Epidermal melanocyte (primary cell): ENCODE measurements at regions not wholly inside any gene's neighbourhood (a gene's known extent, or its start where the extent isn't known, plus 50 kb on each side); places are given as distances from the start of the nearest gene placed in this dataset.
"Not testable (repeated sequence)": the region's sequence is repeated elsewhere in the genome, so short reads cannot be mapped to it uniquely, and the experiment has no call there.

Experiments used
- DNase-seq: peaks from one replicate; pipeline ENCODE4 v3.0.0; 2011; ENCODE audit warnings: low spot score; ENCODE audit not compliant: insufficient read length

DNA sequence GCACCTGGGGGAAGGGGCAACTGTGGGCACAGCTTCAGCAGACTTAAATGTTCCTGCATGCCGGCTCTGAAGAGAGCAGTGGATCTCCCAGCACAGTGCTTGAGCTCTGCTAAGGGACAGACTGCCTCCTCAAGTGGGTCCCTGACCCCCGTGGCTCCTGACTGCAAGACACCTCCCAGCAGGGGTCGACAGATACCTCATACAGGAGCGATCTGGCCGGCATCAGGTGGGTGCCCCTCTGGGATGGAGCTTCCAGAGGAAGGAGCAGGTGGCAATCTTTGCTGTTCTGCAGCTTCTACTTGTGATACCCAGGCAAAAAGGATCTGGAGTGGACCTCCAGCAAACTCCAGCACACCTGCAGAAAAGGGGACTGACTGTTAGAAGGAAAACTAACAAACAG, 871.5 kb downstream of the DIAPH3 start:
- not testable (repeated sequence) for DNase-seq

DNA sequence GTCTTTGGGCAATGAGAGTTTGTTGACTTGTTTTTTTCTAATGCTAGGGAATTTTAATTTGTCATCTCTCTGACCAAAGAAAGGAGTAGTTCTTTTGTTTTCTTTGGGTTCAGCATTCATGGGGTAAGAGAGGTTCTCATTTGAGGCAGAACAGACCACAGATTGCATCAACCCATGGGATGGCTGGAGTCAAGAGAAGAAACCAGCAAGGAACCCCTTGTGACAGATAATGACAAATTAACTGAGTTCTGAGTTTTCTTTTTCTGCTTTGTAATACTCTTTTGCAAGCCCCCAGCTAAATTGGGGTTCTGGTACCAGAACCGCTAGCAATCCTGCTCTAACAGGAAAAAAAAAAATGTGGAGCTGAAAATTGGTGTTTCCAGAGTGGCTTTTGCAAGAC, 864.1 kb downstream of the DIAPH3 start:
- DNase-seq: no peak

DNA sequence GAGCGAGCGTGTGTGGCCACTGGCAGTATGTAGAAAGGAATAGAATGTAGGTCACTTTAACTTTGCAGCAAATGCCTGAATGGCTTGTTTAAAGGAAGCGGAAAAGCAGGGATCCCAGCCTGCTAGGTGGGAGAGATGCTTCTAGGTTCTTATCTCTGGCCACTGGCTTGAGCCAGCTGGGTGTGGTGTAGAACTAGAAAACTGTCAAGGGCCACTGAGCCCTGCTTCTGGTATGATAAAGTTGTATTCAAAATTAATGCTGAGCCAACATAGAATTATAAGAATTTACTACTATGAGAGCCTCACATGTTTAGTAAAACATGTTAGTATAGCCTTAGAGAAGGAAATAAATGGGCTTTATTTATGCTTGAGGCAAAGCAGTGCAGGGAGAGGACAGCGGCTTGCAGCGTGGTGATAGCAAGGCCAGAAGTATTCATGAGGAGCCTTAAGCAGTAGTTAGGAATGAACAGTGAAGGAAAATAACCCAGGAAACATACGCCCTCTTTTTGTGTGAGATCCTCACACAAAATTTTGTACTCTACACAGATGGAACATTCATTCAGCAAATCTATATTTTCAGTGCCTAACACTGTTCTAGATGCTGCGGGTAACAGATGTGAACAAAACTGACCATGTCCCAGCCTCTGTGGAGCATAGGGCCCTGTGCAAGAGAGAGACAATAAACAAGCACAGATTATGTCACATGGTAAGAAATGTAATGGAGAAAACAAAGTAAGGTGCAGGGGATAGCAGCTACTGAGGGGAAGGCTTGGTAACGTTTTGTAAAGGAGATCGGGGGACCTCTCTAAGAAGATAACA, 863.2 kb downstream of the DIAPH3 start:
- no peak for DNase-seq

DNA sequence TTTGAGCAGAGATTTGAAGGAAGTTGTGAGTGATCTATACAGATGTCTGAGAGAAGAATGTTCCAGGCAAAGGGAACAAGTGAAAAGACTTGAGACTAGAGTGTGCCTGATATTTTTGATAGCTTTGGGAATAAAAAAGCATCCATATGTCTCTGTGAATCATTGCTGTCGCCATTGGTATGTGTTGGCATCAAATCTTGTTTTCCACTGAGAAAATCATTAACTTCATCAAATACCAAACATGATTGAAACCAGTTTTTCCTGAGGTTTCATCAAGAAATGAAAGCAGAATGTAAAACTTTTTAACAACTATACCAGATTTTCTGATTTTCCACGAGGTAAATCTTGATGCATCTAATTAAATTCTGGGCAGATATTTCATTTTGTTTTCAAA, 862.6 kb downstream of the DIAPH3 start:
- no peak for DNase-seq

DNA sequence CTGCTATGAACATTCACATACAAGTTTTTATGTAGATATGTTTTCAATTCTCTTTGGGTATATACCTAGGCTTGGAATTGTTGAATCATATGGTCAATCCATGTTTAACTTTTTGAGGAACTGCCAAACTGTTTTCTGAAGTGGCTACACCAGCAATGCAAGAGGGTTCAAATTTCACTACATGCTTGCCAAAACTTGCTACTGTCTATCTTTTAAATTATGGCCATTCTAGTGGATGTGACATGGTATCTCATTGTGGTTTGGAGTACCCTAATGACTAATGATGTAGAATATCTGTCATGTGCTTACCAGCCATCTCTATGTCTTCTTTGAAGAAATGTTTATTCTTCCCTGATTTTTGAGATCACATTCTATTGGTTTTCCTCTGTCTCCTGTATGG, 860.3 kb downstream of the DIAPH3 start:
- DNase-seq: no peak

DNA sequence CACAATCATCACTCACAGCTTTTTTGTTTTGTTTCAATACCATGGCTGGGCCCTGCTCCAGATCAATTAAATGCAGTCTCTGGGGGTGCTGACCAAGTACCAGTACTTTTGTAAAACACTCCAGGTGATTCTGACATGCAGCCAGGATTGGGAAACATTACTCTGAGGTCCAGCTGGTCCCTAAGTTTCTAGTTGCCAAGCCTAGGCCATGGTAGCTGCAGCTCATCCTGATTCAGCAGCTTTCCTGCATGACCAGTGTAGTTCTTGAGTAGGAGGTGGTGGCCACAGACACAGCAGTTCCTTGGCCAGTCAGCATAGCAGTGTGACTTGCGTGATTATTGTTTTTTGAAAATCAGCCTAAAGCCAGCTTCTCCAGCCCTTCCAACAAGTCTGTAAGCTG, 859.1 kb downstream of the DIAPH3 start:
- no peak for DNase-seq

DNA sequence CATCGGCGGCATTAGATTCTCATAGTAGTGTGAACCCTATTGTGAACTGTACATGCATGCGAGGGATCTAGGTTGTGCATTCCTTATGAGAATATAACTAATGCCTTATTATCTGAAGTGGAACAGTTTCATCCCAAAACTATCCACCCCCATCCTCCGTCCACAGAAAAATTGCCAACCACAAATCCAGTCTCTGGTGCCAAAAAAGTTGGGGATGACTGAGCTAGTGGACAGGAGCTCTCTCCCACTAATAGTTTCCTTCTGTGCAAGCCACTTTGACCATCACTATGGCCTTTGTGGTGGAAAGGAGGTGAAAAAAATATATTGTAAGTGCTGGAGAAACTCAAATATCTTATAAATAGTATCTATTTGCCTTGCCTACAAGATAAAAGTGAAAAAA, 857.8 kb downstream of the DIAPH3 start:
- DNase-seq: no peak

DNA sequence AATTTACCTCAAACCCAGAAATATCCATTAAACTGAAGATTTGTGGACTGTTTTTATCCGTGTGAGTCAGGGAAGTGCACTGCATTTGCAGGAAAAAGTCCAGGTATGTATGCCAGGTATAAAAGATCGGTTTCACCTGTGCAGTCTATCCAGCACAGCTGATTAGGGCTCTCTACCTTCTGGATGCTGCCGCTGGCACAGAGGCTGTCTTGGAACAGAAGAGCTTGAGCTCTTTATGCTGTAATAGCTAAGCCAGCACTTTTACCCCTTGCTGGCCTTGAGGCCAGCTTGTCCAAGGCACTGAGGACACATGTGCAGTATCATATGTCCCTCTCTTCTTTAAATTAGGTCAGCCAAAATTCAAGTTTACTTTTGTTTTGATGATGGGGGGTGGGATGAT, 851.0 kb downstream of the DIAPH3 start:
- DNase-seq: no peak

DNA sequence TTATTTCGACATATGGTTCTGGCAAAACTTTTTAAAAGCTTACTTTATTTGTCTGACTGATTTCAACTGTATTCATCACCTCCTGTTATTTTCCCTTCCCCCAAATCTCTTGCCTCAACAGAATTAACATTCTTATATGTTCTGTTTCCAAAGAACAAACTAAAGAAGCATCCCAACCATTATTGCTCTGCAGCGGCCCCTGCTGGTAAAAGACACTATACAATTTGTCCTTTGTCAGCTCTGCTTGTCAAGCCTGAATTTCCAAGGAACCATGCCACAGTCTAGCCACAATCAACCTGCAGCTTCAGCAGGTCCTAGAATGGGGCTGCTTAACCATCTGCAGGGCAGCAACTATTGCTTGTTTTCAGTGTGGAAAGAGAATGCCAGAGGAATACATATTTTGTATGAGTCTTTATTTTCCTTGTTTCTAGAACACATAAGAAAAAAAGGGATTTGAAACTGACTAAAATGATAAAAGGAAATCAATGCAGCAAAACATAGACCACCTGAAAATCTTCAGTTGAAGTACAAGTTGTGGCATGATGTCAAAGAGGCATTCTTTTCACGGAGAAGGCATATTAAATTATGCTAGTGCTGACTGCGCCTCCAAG, 845.3 kb downstream of the DIAPH3 start:
- peak; percentile 53 for DNase-seq

DNA sequence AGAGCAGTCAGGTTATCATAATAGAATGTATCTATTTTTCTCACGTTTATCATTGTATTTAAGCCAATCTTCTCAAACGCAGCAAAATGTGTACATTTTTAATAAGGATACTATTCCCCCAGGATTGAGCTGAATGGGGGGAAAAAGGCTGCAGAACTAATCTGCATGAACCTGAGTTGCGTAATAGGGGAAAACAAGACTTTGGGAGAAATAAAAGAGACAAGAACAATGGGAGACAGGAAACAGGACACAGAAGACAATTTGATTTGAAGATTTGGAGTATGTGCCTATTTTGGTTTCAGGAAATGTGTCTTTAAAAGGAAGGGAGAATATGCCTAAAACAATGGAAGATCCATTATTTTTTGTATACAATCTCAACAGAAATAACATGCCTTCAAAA, 844.5 kb downstream of the DIAPH3 start:
- no peak for DNase-seq

DNA sequence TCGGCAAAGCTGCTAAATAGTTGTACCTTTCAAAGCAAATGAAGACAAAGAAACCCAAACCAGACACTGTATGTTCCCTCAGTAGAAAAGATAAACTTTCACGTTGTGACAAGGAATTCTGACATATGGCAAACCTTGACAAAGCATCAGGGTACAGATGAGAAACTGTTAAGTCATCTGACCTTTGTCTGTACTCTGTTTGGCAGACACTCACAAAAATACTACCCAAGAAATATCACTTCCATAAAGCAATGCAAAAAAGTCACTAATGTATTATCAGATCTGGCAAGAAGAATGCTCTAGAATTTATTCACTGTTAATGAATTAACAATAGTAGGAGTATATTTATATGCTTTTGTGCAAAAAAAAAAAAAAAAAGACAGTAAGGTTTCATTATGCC, 843.7 kb downstream of the DIAPH3 start:
- no peak for DNase-seq

DNA sequence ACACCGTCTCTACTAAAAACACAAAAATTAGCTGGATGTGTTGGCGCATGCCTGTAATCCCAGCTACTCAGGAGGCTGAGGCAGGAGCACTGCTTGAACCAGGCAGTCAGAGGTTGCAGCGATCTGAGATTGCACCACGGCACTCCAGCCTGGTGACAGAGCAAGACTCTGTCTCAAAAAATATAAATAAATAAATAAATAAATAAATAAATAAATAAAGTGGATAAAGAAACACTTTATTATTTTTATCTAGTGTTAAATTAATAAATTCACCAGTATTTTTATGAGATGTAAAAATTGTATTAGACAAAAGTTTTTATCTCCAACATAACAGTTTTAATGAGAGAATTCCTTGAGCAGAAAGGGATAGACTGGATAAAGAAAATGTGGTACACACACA, 839.3 kb downstream of the DIAPH3 start:
- not testable (repeated sequence) for DNase-seq

DNA sequence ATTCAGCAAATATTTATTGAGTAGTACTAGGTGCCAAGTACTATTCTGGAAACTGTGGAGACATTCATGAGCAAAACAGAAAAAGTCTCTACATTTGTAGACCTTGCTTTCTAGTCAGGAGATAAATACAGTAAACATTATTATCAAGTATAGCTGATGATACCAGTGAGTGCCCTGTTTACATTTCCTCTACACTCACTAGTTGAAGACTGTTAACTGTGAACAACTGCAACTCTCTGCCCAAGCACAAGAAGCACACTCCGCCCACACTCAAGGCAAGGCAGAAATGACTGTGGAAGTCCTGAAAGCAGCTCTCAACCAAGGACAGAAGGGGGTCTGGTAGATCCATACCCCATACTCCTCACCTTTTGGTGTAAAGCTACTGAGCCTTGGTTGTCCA, 837.0 kb downstream of the DIAPH3 start:
- DNase-seq: no peak

DNA sequence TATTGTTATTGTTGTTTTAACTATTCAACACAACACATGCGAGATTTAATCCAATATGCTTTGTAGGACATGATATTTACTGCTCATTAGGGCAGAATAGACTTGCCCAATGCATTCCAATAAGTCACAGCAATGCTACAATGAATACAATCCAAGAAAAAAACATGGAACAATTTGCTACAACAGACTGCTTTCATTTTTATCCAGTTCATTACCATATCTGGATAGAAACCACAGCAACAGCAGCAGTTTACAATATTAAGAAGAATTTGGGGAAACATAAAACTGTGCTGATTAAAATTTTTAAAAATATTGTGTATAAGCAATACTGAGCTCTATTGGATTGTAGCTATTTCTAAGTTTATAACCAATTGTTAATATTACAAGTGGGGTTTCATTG, 833.0 kb downstream of the DIAPH3 start:
- DNase-seq: no peak

DNA sequence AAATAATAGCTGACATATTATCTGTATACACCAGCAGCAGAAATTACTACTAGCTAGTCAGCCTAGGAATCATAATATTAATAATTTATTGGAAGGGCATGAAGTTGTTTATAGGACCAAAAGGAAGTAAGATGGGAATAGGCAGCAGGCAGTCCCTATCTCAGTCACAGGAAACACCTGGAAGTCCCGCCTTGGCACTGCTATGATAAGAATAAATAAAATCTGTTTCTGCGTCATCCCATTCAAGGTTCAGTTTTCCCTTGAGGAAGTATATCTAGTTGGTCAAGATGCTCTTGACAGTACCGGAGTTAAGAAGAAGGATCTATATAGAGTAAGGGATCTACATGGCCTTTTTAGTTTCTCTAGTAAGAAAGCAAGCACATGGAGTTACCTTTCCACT, 830.8 kb downstream of the DIAPH3 start:
- no peak for DNase-seq

DNA sequence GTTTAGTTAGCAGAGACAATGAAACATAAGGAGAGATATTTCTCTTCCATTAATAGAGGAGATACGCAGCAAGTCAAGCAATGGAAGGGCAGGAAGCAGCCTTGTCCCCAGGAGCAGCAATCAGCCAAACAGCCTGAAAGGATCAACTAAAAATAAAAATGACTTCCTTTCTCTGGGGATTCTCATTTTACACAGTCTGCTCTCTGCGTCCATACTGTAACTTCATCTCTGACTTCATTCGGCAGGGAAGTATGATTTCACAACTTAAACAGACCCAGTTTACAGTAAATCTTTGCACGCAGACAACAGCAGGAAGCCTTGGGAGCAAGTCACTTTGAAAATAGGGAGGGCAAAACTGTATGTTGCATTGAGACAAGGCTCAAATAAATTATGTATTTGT, 826.7 kb downstream of the DIAPH3 start:
- DNase-seq: no peak

DNA sequence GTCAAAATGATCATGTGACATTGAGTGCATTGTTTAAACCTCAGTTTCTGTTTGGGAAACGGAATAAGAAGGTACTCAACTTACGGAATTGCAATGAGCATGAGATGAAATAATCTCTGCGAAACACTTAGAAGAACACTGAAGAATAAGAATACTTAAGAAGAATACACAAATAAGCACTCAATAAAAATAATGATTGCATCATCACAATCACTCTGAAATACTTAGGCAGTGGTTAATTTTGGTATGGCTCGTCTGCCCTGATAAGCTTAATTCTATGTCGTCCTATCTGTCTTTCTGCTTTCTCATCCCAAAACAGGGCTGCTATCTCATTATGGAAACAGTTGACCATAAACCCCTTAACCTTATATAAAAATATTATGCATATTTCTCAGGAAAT, 823.6 kb downstream of the DIAPH3 start:
- DNase-seq: no peak

DNA sequence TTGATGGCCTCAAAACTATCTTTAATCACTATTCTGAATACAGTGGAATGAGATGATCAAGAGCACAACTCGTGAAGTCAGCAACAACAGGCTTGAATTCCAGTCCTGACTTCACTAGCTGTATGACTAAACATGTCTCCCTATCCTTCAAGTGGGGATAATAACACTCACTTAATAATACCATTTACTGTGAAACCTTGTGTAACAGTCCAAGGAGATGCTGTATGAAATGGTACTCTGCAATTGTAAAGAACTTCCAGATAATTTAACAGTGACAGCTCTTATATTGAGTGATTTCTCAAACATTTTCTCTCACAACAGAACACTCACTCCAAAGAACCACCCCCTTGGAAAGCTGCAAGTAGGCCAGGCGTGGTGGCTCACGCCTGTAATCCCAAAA, 823.1 kb downstream of the DIAPH3 start:
- DNase-seq: no peak

DNA sequence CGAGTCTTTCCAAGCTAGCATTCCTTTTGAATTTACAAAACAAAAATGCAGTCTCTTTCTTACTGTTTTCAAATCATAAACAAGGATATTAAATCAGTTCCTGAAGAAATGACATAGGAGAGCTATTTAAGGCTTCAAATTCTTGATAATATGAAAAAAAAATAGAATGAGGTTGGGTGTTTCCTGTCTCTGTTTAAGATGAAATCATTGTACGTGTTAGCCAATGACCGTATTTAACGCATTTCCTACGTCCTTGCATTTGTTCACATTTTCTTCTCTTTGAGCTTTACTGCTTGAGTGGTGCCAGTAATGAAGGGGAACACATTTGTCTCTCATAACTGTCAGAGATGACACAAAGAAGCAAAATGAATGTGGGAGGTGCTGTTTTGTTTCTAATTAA, 821.3 kb downstream of the DIAPH3 start:
- DNase-seq: no peak

DNA sequence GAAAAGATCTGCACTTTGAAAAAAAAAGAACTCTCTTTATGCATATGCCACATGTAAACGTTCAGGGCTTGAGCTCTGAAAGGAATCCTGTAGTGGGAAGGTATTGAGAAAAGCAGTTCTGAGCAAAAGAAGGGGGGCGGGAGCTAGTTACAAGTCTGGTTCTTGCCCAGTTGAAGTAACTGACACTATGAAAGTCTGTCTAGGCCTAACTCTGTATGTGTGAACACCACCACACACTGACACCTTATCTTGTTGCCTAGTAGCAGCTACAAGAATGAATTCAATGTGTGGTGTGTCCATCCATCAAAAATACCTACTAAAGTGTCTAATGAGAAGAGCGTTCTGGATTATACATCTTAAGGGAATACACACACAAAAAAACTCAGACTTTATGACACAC, 820.6 kb downstream of the DIAPH3 start:
- DNase-seq: no peak

DNA sequence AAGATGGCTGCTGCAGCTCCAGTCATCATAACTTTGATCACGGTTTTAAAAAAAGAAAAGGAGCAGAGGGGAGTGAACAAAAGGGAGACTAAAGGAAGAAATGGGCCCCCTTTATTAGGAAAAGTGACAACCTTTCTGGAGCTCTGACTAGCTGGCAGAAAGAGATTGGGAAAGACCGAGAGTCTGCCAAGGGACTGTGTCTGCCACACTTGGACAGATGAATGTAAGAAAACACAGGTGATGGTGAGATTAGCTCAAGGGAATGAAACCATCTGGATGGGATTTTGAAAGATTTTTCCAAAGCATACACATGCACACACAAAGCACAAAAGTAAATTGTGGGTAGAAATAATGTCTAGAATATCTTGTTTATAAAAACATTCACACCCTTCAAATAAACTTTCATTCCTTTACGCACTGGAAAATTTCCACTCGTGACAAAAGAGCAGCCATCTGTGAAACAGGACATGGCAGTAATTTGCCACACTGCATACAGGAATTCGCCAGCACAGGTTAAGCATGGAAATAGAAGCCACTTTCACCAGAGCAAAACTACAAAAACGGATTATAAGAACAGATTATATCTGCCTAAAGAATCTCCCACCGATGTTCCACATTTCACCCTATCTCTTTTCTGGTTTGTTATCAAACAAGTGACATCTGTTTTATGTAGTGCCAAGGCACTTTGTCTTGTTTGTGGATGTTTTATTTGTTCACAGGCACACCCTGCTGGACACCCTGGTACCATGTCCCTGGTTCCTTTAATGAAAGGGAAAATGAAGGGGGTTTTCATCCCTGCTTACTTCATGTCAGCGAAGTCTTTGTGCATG, 819.5 kb downstream of the DIAPH3 start:
- DNase-seq: no peak

DNA sequence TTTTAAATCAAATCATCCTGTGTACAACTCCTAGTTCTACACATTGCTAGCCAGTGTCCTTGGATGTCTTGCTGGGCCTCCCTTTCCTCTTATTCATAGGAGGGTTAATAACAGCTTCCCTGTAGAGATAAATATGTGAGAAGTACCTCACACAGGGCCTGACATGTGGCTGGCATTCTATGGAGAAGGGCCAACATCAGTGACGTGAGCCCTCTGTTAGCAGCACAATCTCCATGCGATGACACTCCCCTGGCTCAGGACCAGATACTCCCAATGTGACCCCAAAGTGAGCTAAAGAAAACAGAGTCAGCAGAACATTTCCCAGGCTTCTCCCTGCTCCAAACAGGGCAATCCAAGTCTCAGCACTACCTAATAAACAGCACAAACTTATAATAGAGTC, 818.4 kb downstream of the DIAPH3 start:
- DNase-seq: no peak
